HG03039 (cell line): ENCODE measurements at regions not wholly inside any gene's neighbourhood (a gene's known extent, or its start where the extent isn't known, plus 50 kb on each side); places are given as distances from the start of the nearest gene placed in this dataset.
"Not testable (repeated sequence)": the region's sequence is repeated elsewhere in the genome, so short reads cannot be mapped to it uniquely, and the experiment has no call there.

Experiments used
- ATAC-seq: cut with Tn5 transposase; IDR thresholded peaks from one replicate; pipeline ENCODE4 v1.9.1; 2021; ENCODE audit warnings: mild to moderate bottlenecking, moderate library complexity; ENCODE audit not compliant: unreplicated experiment

DNA sequence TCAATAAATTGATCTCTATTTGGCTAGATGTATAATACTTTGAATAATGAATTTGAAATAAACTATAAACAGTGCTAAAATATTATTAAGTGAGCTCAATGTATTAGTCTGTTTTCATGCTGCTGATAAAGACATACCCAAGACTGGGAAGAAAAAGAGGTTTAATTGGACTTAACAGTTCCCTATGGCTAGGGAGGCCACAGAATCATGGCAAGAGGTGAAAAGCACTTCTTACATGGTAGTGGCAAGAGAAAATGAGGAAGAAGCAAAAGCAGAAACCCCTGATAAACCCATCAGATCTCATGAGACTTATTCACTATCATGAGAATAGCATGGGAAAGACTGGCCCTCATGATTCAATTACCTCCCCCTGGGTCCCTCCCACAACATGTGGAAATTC lies 2092.4 kb upstream of the ACO1 start:
- not testable (repeated sequence) for ATAC-seq

DNA sequence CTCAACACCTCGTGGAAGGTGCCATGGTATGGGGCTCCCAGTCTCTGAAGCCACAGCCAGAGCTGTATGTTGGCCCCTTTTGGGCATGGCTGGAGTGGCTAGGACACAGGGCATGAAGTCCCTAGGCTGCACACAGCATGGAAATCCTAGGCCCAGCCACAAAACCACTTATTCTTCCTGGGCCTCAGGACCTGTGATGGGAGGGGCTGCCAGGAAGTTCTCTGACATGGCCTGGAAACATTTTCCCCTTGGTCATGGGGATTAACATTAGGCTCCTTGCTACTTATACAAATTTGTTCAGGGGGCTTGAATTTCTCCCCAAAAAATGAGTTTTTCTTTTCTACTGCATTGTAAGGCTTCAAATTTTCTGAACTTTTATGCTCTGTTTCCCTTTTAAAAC lies 2091.2 kb upstream of the ACO1 start:
- no peak for ATAC-seq

DNA sequence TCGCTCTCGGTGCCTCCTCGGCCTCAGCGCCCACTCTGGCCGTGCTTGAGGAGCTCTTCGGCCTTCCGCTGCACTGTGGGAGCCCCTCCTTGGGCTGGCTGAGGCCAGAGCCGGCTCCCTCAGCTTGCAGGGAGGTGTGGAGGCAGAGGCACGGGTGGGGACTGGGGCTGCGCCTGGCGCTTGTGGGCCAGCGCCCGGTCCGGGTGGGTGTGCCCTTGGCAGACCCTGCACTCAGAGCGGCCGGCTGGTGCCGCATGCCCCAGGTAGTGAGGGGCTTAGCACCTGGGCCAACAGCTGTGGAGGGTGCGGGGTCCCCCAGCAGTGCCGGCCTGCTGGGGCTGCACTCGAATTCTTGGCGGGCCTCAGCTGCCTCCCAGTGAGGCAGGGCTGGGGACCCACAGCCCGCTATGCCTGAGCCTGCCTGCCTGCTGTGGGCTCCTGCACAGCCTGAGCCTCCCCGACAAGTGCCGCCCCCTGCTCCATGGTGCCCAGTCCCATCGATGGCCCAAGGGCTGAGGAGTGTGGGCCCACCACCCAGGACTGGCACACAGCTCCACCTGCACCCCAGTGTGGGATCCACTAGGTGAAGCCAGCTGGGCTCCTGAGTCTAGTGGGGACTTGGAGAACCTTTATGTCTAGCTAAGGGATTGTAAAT lies 2085.2 kb upstream of the ACO1 start:
- no peak for ATAC-seq

DNA sequence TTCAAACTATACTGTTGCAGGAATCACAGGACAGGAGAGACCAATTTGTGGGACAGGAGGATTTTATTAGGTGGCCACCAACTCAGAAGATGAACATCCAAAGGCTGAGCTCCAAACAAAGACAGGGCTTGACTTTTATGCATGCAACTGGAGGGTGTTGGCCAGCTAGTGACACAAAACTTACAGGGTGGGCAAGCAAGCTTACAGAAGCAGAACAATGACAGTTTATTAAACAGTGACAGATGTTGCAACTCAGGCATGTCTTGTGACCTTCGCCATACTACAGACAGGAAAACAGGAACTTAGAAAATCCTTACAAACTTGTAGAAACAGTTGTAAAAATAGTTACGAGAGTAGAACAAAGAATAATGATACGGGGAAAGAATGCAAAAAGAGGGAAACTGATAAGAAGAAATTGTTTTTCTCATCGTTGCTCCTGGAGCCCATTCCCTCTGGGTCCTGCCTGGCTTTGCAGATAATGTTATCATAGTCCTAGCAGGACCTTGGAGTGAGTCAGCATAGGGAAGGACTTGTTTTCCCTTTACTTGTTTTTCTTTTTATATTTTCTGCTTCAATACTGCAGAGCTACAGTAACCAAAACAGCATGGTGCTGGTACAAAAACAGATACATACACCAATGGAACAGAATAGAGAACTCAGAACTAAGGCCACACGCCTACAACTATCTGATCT lies 2083.0 kb upstream of the ACO1 start:
- no peak for ATAC-seq

DNA sequence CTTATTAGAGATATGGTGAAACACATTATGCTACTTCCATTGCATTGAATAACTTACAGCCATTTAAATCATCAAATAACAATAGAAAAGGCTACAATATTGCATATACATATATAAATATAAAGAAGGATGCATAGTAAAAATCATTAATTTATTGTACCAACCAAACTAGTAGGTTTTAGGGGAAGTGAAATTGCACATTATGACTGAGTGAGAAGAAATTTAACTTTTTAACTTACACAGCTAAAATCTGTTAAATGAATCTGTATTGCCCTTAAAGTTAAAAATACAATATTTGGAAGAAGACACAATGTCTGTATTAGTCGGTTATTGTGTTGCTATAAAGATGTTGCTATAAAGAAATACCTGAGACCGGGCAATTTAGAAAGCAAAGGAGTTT lies 2073.7 kb upstream of the ACO1 start:
- ATAC-seq: no peak

DNA sequence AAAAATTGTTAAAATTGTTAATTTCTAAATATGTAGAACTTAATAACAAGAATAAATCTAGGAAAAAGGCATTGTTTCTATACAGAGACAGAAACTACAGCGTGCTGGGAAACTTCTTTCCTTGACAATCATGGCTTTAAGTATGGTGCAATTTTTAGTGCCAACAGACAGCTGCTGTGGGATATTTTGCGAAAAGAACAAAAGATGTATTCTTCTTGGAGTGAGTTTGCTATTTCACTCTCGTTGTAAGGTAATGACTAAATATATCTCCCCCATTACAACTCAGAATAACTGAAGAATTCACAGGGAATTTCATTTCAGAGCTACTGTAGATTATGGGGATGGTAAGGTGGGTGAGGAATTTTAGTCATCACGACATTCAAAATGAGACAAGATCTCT lies 2055.0 kb upstream of the ACO1 start:
- no peak for ATAC-seq

DNA sequence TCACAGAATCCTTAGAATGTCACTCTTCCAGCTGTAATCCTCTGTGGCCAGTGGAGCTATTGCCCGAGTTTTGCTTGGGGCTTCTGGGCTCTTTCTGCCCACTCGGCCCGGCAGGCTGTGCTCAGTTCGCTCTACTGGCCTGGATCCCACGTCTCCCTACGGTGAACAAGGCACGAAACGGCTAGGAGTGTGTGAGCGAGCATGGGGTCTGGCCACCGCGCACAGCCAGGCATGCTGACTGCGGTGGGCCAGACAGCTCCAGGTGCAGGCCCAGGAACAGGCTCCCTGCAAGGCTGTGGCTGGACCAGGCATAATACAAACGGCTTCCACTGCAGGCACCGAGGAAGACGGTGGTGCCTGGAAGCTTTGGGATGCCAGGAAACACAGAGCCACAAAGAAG lies 2035.5 kb upstream of the ACO1 start:
- no peak for ATAC-seq

DNA sequence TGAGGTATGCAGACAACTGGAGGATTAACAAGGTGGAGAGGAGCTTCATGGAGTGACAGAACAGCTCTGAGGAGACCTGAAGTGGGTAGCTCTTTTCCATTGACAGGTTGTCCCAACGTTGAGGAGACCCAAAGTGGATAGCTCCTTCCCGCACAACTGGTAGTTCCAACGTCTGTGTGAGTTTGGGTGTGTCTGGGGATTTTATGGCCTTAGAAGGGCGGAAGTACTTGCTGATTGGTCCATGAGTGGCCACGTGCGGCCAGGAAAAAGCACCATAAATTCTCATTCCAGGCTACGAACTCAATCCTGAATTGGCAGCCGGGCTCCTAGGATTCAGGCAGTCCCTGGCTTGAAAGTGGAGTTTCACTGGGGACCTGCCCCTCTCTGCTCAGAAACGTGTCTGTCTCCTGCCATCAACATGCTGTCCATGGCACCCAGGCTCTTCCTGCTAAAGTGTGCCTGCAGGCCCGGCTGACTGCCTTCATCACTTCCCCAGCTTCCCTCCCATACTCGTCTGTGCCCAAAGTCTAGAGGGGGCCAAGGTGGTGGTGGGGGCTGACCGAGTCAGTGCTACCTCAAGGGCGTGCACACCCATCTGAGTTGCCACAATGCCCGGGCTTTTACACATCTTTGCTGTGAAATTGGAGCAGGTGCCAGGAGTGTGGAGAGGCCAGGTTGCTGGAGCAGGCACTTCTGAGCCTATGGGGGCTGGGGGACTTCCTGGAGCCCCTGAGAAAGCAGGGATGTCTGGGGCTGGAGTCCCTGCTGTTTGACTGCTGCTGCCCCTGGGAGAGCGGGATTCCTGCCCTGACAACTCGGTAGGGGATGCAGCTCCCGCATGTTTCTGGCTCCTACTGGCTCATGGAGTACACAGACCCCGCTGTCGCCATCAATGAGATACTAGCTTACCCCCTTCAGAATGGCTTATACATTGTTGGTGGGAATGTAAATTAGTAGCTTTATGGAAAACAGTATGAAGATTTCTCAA lies 2034.6 kb upstream of the ACO1 start:
- ATAC-seq: no peak

DNA sequence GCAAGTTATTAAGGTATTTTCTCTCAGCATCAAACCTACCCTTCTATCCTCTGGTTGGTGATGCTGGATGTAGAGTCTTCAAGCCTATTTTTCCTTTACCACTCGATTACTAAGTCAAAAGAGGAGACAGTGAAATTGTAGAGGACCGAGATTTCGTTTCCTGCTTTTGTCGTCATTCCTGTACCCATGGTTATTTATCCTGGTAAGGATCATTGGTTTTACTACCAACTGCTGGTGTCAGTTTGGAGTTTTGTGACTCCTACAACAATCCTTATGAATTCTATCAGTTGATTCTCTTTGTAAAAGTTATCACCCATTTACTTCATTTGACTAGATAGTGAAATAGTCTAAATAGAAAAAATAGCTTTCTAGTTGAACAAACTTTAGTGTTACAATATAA lies 2028.2 kb upstream of the ACO1 start:
- no peak for ATAC-seq

DNA sequence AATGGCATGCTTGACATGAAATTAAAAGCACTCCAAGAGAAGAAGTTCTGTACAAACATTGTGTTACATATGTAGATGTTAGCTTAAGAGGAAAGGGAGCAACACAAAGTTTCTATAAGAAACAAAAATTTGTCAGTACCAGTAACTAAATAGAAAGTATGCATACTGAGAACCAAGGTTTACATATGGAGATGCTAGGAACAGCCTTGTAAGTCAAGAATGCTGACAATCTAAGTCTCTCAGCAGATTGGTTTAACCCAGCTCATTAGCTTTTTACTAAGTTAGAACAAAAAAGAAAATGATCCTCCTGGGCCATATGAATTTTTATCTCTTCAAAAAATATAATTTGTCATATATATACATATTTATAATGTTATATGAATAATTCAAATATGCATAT lies 2022.1 kb upstream of the ACO1 start:
- ATAC-seq: no peak

DNA sequence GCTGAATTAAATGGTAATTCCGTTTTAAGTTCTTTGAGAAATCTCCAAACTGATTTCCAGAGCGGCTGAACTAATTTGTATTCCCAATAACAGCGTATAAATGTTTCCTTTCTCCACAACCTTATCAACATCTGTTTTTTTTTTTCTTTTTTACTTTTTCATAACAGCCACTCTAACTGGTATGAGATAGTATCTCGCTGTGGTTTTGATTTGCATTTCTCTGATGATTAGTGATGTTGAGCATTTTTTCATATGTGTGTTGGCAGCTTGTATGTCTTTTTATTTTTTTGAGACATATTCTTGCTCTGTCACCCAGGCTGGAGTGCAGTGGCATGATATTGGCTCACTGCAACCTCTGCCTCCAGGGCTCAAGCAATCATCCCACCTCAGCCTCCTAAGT lies 2018.3 kb upstream of the ACO1 start:
- ATAC-seq: not testable (repeated sequence)

DNA sequence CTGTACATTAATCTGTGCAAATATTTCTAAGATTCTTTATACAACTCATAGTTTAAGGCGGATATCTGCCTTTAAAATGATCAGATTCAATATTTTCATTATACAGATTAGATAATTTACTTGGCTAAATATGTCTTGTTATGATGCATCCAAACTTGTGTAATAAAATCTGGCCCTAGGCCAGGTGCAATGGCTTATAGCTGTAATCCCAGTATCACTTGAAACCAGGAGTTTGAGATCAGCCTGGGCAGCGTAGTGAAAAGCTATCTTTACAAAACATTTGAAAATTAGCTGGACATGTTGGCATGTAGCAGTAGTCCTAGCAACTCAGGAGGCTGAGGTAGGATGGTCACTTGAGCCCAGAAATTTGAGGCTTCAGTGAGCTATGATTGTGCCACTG lies 2002.2 kb upstream of the ACO1 start:
- ATAC-seq: no peak

DNA sequence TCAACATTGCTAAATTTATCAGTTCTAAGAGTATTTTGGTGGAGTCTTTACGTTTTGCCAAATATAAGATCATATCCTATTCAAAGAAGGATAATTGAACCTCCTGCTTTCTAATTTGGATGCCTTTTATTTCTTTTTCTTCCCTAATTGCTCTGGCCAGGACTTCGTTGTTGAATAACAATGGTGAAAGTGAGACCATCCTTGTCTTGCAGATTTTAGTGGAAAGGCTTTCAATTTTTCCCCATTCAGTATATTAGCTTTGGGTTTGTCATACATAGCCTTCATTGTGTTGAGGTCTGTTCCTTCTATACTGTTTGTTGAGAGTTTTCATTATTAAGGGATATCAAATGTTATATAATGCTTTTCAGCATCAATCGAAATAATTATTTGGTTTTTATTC lies 1974.2 kb upstream of the ACO1 start:
- no peak for ATAC-seq

DNA sequence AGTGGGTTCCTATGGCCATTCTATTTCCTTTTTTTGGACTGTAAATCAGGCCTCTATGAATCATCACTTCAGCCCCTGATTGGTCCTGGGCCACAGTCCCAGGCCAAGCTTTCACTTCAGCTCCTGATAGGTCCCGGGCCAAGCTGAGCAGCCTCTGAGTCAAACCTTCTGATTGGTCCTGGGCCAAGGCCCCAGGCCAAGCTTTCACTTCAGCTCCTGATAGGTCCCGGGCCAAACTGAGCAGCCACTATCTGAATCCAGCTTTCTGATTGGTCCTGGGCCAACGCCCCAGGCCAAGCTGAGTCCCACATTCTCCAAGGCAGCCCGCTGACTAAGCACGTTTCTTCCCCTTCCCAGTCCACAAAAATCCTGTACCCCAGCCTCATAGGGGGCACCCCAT lies 1972.9 kb upstream of the ACO1 start:
- no peak for ATAC-seq

DNA sequence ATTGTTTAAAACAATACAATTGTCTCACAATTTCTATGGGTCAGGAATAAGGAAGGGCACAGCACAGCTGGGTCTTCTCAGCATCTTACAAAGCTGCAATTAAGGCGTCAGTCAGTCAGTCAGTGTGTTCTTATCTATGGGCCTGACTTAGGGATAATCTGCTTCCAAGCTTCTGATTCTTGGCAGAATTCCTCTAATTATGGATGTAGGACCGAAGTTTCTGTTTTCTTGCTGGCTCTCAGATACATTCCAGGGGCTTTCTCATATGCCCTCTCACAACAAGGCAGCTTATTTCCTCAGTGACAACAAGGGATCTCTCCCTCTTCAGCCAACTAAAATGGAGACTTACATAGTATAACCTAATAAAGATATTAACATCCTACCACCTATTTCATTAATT lies 1925.3 kb upstream of the ACO1 start:
- ATAC-seq: no peak

DNA sequence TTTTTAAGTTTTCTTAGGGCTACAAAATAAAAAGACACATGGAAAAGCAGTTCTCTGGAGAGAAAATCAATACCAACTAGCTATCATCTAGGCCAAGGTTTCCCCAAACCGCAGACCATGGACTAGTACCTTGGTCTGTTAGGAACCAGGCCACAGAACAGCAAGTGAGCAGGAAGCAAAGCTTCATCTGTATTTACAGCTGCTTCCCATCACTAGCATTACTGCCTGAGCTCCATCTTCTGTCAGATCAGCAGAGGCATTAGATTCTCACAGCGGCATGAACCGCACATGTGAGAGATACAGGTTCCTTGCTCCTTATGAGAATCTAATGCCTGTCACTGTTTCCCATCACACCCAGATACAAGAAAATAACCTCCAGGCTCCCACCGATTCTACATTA lies 1907.6 kb upstream of the ACO1 start:
- ATAC-seq: no peak

DNA sequence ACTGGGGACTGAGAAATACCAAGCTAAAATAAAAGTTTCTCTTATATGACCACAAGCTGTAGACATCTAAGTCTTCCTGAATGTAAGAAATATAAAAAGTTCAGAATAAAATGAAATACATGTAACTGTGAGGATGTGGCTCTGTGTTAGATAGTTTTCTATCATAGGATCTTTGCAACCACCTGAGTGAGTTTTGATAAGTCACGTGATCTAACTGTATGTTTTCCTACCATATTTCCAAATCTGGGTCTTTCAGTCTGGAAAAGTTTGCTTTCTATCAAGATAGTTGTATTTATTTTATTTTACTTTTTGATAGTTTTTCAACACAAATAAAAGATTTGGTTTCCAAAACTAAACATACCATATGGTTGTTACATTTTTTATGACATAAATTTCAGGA lies 1905.8 kb upstream of the ACO1 start:
- no peak for ATAC-seq

DNA sequence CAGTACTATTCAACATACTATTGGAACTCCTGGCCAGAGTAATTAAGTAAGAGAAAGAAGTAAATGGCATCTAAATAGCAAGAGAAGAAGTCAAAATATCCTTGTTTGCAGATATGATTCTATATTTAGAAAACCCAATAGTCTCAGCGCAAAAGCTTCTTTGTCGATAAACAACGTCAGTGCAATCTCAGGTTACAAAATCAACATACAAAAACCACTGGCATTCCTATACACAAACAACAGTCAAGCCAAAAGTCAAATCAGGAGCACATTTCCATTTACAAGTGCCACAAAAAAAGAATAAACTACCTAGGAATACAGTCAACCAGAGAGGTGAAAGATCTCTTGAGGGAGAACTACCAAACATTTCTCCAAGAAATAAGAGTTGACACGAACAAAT lies 1901.9 kb upstream of the ACO1 start:
- no peak for ATAC-seq

DNA sequence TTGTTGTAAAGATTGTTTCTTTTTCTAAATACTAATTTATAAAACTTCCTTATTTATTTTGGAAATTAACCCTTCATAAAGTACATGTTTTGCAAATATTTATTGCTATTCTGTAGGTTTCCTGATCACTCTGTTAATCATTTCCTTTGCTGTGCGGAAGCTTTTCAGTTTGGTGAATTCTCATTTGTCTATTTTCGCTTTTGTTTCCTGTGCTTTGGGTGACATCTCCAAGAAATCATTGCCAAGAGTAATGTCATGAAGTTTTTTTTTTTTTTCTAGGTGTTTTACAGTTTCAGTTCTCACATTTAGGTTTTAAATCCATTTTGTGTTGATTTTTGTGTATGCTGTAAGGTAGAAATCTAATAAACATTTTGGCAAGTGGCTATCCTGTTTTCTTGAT lies 1899.8 kb upstream of the ACO1 start:
- no peak for ATAC-seq

DNA sequence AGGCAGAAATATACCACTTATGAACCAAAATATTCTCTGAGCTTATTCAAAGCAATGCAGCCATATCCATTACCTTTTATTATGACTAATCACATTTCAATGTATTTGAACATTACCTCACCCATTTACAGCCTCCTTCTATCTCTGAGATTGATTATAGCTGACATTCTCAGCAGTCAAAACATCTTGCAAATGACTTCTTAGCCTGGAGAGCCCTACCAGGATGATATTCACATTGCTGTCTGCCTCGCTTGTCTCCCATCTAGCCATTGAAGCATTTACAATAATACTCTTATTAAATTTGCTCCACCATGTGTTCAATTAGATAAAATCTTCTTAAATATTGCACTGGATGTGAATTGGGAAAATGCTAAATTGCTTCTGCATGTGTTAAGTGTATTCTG lies 1879.9 kb upstream of the ACO1 start:
- ATAC-seq: no peak

DNA sequence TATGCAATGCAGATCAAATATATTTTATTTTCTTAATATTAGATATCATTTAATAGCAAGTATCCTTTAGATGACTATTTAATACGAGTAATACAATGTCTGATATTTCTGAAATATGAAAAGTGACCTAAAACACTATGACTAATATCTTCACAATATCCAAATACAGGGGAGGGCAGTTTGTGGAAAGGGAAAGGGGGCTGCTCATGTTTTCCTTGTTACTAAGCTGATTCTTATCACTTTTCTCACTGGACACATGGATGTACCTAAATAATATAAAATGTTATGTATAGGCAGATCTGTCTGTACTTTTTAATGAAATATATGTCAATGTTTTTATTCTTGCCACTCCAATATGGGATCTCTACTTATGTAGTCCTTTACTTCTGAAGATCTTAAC lies 1879.1 kb upstream of the ACO1 start:
- ATAC-seq: no peak

DNA sequence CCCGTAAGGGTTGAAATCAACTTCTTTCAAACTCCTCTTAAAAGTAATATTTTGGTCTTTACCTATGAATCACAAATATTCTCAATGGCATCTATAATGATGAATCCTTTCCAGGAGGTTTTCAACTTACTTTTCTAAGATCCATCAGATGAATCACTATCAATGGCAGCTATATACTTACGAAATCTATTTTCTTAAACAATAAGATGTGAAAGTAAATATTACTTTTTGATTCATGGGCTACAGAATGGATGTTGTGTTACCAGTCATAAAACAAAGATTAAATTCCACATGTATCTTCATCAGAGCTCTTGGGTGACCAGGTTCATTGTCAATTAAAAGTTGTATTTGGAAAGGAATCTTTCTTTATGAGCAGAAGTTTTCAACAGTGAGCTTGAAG lies 1877.7 kb upstream of the ACO1 start:
- no peak for ATAC-seq
